Body of pancreas (tissue), 4 donors: ENCODE measurements at regions not wholly inside any gene's neighbourhood (a gene's known extent, or its start where the extent isn't known, plus 50 kb on each side); places are given as distances from the start of the nearest gene placed in this dataset.

ENCODE experiments used
- ATAC-seq: fragments of 150-250 bp; one replicate; pipeline ENCODE4 v1.9.1; 2016
- DNase-seq, 4 donors: peaks; one replicate each; pipeline ENCODE4 v3.0.0-alpha.2; 2019
- H3K27ac ChIP-seq, 4 donors: fragments of 200-600 bp; sonication (generic); 1 replicate in 3 of 4; 2 replicates in 1 of 4; pipeline versions ENCODE4 v1.5.1 to v1.6.1; 2016 to 2019; ENCODE audit warnings: mild to moderate bottlenecking in 1 of 4, mixed read lengths in 1 of 4, moderate library complexity in 1 of 4
- H3K27me3 ChIP-seq, 2 donors: fragments of 200-600 bp; sonication (generic); one replicate each; pipeline ENCODE4 v1.6.0; 2016; ENCODE audit warnings: mild to moderate bottlenecking in 1 of 2
- H3K36me3 ChIP-seq, 2 donors: fragments of 200-600 bp; sonication (generic); replicated peaks in 1 of 2; 2 replicates each; pipeline ENCODE4 v1.5.1; 2016; ENCODE audit warnings: low read depth in 2 of 2; ENCODE audit not compliant: insufficient read depth in 1 of 2
- H3K4me1 ChIP-seq: fragments of 200-600 bp; sonication (generic); one replicate; pipeline ENCODE4 v1.6.0; 2016
- H3K4me3 ChIP-seq, 2 donors: fragments of 200-600 bp; sonication (generic); 1 replicate in 1 of 2; 2 replicates in 1 of 2; pipeline ENCODE4 v1.5.1; 2016 to 2019
- H3K9me3 ChIP-seq, 3 donors: fragments of 200-600 bp; sonication (generic); 1 replicate in 2 of 3; 2 replicates in 1 of 3; pipeline ENCODE4 v1.5.1; 2016
- POLR2A ChIP-seq, 3 donors: fragments of 450-650 bp; IDR thresholded peaks; one replicate each; pipeline ENCODE4 v1.6.1; 2016; ENCODE audit warnings: antibody characterized with exemption in 3 of 3, mild to moderate bottlenecking in 2 of 3
- WGBS, 2 donors: methylation state at CpG; one replicate each; pipeline ENCODE4 v1.1.5; 2017; 5-methylcytosine and 5-hydroxymethylcytosine counted together
- intact Hi-C: fragments of 100-400 bp; cut with DNase I; formaldehyde crosslinking; loops from one replicate; pipeline ENCODE4 v1.15.1; 2023
- TF ChIP-seq, protein P1 (sequence below), 7 experiments: fragments of 450-650 bp in 4 of 7; fragments of 200-600 bp in 3 of 7; sonication (generic) in 3 of 7; IDR thresholded peaks; one replicate each; pipeline ENCODE4 v1.5.1; 2016 to 2019; ENCODE audit warnings: antibody characterized with exemption in 7 of 7

DNA sequence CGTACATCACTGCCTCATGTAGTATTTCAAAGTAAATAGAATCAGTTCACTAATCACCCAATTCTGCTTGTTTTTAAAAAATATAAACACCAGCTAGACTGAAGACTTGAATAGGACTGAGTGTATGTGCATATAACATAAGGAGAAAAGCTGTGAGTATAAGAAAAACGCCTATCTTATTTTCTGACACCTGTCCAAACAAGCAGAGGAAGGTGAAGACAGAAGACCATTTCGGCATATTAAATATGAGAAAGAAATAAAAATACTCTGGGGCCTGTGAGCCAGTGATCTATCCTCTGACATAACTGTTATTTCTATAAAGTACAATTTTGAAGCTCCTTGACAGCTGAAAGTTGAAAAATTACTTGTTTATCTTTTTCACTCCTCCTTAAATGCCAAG, 111.3 kb upstream of the EEA1 start:
- intact Hi-C loops, result no loop called here
- H3K4me3 ChIP-seq, result no peak overlapping the region
- H3K4me1 ChIP-seq, result no peaks in the 10 kb centered on the region
- TF ChIP-seq POLR2A (IDR thresholded peaks at IDR 0.05), result no peak
- TF ChIP-seq, protein P1, sequence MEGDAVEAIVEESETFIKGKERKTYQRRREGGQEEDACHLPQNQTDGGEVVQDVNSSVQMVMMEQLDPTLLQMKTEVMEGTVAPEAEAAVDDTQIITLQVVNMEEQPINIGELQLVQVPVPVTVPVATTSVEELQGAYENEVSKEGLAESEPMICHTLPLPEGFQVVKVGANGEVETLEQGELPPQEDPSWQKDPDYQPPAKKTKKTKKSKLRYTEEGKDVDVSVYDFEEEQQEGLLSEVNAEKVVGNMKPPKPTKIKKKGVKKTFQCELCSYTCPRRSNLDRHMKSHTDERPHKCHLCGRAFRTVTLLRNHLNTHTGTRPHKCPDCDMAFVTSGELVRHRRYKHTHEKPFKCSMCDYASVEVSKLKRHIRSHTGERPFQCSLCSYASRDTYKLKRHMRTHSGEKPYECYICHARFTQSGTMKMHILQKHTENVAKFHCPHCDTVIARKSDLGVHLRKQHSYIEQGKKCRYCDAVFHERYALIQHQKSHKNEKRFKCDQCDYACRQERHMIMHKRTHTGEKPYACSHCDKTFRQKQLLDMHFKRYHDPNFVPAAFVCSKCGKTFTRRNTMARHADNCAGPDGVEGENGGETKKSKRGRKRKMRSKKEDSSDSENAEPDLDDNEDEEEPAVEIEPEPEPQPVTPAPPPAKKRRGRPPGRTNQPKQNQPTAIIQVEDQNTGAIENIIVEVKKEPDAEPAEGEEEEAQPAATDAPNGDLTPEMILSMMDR (IDR thresholded peaks at IDR 0.05), result no peak
- no peak for ATAC-seq
- no peaks in the 10 kb centered on the region for H3K27me3 ChIP-seq
- no peak for DNase-seq
- no peaks in the 10 kb centered on the region for H3K9me3 ChIP-seq
- H3K36me3 ChIP-seq, result no peaks in the 10 kb centered on the region
- WGBS, 2 donors, result 73 to 78% methylated on average over 3 of the region's 3 CpGs
- no peak overlapping the region for H3K27ac ChIP-seq

DNA sequence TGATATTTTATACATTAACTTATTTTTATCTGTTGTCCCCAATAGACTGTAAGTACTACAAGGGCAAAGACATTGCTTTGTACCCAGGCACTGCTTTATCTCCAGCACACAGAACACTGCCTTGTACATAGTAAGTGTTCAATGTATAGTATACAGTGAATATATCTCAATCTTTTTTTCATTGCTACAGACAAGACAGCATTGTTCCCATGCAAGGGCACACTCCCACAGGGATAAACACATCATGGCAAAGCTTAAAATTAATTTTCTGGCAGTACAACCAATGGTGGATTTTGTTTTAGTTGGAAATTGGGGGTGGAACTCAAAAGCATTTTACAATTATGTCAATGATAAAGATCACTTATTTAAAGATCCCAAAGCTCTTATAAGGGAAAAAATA, 112.3 kb upstream of the EEA1 start:
- DNase-seq (no peak), ATAC-seq (no peak)
- Histone ChIP-seq H3K27me3 (no peaks in the 10 kb centered on the region), H3K4me1 (no peaks in the 10 kb centered on the region), H3K9me3 (no peaks in the 10 kb centered on the region), H3K4me3 (no peak overlapping the region), H3K27ac (no peak overlapping the region), H3K36me3 (no peaks in the 10 kb centered on the region)
- no peak for TF ChIP-seq POLR2A (IDR thresholded peaks at IDR 0.05)
- TF ChIP-seq, protein P1 (IDR thresholded peaks at IDR 0.05), result no peak
- intact Hi-C loops, result no loop called here

DNA sequence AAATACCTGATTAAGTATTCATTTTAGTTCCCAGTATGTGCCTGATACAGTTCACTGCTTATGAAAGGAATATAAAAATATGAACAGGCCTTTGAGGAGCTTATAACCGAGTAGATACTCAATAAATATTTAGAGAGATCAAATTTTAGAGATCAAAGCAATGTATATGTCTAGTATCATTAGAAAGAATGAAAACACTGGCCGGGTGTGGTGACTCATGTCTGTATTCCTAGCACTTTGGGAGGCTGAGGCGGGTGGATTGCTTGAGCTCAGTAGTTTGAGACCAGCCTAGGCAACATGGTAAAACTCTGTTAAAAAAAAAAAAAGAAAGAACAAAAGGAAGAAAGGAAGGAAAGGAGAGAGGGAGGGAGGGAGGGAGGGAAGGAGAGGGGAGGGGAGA, 113.2 kb upstream of the EEA1 start:
- Histone ChIP-seq H3K27me3 (no peaks in the 10 kb centered on the region), H3K27ac (no peak overlapping the region), H3K4me1 (no peaks in the 10 kb centered on the region), H3K4me3 (no peak overlapping the region), H3K9me3 (no peaks in the 10 kb centered on the region), H3K36me3 (no peaks in the 10 kb centered on the region)
- 49 to 78% methylated on average over 3 of the region's 3 CpGs for WGBS, 2 donors
- intact Hi-C loops, result no loop called here
- DNase-seq, result no peak
- ATAC-seq, result no peak
- no peak for TF ChIP-seq POLR2A (IDR thresholded peaks at IDR 0.05)
- TF ChIP-seq, protein P1 (IDR thresholded peaks at IDR 0.05), result no peak

DNA sequence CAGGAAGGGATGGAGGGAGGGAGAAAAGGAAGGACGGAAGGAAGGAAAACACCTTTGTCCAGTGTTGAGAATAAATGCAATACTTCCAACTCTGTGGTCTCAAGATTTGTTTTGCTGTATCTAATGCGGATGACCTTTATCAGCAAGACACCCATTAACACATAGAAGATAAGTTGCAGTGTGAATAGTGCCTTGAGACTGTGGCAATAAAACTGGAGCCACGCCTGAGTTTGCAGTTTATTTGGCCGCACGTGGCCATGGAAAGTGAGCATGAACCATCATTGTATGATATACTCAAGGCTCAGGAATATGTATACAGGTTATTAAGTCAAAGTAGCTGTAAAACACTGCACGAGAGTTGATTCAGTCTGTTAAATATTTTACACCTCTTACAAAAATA, 113.6 kb upstream of the EEA1 start:
- Histone ChIP-seq H3K36me3 (no peaks in the 10 kb centered on the region), H3K4me1 (no peaks in the 10 kb centered on the region), H3K9me3 (no peaks in the 10 kb centered on the region), H3K4me3 (no peak overlapping the region), H3K27ac (no peak overlapping the region), H3K27me3 (no peaks in the 10 kb centered on the region)
- ATAC-seq, result no peak
- intact Hi-C loops, result no loop called here
- 68 to 74% methylated on average over 6 of the region's 6 CpGs for WGBS, 2 donors
- TF ChIP-seq POLR2A (IDR thresholded peaks at IDR 0.05), result no peak
- TF ChIP-seq, protein P1 (IDR thresholded peaks at IDR 0.05), result no peak
- no peak for DNase-seq

DNA sequence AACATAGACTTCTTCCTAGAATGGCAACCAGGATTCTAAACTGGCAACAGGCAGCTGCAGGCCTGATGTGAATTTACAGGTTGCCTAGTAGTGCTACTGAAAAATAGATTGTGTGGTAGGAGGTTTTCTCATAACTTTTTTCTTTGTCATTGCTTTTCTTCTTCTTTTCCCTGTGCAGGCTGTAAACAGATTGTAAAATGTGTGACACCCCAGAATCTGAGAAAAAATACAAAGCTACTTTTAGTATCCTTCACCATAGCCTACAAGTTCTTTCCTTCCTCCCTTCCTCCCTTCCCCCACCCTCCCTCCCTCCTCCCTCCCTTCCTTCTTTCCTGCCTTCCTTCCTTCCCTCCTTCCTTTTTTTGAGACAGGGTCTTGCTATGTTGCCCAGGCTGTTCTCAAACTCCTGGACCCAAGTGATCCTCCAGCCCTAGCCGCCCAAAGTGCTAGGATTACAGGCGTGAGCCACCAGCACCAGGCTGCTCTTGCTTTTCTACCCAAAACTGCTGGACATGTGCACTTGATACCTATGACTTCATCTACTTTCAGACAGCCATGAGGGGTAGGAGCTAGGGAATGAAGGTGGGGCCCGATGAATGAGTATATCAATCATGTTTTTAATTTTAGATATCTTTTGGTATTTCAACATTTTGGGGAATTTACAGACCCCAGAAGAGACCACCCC, 114.2 kb upstream of the EEA1 start:
- ATAC-seq, result no peak
- WGBS, 2 donors, result 87 to 93% methylated on average over 3 of the region's 3 CpGs
- H3K4me3 ChIP-seq, result no peak overlapping the region
- no peak overlapping the region for H3K27ac ChIP-seq
- H3K4me1 ChIP-seq, result no peaks in the 10 kb centered on the region
- intact Hi-C loops, result no loop called here
- no peaks in the 10 kb centered on the region for H3K36me3 ChIP-seq
- no peak for TF ChIP-seq POLR2A (IDR thresholded peaks at IDR 0.05)
- TF ChIP-seq, protein P1 (IDR thresholded peaks at IDR 0.05), result no peak
- no peaks in the 10 kb centered on the region for H3K9me3 ChIP-seq
- no peak for DNase-seq
- H3K27me3 ChIP-seq, result no peaks in the 10 kb centered on the region
